HG02870 (cell line): ENCODE measurements at regions not wholly inside any gene's neighbourhood (a gene's known extent, or its start where the extent isn't known, plus 50 kb on each side); places are given as distances from the start of the nearest gene placed in this dataset.
"Not testable (repeated sequence)": the region's sequence is repeated elsewhere in the genome, so short reads cannot be mapped to it uniquely, and the experiment has no call there.

Experiments
- ATAC-seq: cut with Tn5 transposase; IDR thresholded peaks from one replicate; pipeline ENCODE4 v1.9.1; 2021; ENCODE audit warnings: mild to moderate bottlenecking, moderate library complexity; ENCODE audit not compliant: unreplicated experiment

GRCh38 chr1:213324859-213325258, 273.8 kb downstream of the RPS6KC1 start:
- ATAC-seq: no peak

GRCh38 chr1:213325482-213325881, 274.4 kb downstream of the RPS6KC1 start:
- ATAC-seq: no peak

GRCh38 chr1:213326281-213327016, 275.4 kb downstream of the RPS6KC1 start:
- no peak for ATAC-seq

DNA sequence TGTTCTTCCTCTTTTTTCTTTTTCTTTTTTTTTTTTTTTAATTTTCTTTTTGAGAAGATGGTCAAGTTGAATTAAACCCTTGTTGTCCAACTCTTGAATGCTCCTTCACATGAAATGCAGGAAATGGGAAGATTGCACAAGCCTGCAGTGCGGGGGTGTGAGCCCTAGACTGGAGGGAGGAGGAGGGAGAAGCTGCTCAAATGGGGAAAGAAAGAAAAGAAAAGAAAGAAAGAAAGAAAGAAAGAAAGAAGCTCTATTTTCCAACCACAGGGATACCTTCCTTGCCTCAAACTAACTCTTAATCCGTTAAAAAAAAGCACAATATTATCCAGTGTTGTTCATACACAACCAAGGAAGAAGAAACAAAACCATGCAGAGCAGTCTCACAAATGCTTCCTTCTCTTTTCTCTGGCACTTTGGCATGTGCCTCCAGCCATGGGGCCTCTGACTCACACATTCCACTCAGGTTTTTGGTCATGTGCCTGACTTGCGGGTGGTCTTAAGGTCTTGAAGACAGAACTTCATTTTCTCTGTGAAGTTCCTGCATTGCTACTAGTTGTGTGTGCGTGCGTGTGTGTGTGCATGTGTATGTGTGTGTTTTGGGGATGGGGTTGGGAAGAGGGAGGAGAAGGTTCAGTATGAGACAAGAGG, 276.1 kb downstream of the RPS6KC1 start:
- ATAC-seq: no peak

DNA sequence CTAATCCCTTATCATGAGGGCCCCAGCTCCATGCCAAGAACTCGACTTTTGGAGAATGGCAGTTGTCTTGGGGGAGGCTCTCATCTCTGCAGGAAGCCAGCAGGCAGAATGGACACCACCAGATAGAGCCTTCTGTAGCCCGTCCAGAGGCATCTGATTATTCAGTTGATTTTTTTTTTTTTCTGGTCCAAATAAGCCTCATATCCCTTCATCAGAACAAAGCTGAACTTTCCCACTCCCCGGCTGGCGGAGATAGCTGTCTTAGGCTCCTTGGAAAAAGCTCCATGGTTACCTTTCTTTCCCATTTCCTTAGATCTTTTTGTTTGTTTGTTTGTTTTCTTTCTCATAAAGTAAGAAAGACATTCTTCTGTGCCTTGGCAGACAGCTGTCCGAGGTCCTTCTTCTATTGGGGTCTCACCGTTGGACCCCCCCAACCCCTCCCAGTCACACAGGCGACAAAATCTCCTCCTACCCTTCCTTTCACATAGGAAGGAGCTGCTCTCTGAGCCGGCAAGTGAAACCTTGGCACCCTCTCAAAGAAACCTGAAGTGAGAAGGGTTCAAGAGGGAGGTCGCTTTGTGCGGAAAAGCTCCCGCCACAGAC, 278.5 kb downstream of the RPS6KC1 start:
- no peak for ATAC-seq

DNA sequence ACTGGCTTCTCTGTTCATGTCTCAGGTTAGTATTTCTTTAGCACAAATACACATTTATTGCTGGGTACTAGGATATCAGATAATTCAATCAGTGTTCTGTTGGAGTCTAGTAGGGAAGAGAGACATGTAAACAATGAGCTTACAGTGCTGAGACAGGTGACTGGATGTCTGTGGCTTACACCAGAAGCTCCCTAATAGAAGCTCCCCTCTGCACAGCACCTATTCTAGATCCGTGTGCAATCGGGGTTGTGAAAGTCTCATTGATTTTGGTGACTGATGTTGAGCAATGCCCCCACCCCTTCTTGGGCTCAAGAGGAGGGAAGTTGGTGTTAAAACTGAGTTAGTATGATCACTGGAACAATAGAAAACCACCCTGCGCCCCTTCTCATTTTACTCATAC, 279.2 kb downstream of the RPS6KC1 start:
- ATAC-seq: no peak

DNA sequence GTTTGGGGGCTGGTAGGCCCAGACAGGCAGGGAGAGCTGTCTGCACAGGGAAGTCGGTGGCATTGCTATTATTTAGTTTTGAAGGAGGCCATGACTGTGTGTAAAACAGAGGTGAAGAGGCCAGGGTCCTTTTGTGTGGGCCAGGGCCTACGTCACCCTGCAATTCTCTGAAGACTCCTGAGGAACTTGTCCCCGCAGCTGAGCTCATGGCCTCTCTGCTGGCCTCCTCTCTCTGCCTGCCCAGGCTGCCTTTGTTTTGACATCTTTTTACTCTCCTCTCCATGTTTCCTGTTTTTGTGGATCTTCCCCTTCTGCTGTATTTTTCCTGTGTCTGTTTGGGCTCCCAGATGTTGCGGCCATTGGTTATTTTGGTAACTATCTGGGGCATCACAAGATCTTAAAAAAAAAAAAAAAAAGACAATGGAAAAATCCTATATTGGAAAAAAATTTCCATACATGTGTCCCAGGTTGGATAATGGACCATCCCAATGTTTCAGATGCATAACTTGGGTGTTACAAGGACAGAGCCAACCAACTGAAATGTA, 280.7 kb downstream of the RPS6KC1 start:
- ATAC-seq: no peak

DNA sequence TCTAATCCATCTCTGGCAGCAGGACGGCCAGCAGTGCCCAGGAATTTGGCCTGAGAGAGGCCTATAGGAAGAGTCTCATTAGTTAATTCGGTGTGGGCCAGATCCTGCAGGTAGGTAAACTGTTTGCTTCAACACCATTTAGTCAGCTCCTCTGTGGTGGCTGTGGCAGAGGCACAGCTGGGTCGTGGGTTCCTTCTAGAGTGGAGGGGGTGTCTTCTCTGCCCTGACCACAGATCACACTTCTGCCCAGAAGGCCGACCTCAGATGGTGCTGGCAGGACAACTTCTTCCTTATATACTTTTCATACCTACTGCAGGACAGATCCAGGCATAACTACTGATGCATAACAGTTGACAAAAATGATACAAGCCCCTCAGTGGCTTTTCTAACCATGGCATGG, 281.4 kb downstream of the RPS6KC1 start:
- ATAC-seq: no peak

GRCh38 chr1:213333121-213333520, 282.1 kb downstream of the RPS6KC1 start:
- ATAC-seq: no peak

DNA sequence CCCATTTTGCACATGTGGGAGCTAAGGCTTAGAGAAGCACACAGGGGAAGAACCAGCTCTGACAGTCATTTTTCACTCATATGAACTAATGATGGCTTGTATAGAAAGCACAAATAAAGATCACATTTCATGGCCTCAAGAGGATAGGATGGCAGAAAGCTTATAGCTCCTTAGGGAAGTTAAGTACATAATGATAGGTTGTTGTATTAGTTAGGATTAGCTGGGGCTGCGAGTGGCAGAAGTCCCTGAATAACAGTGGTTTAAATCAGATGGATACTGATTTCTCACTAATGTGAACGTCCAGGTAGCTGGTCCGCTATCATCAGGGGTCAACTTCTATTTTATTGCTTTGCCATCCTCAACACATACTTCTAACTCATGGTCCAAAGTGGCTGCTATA, 284.0 kb downstream of the RPS6KC1 start:
- ATAC-seq: no peak

- no peak for ATAC-seq
Observed at GRCh38 chr1:213337025-213337678, 286.1 kb downstream of the RPS6KC1 start.

DNA sequence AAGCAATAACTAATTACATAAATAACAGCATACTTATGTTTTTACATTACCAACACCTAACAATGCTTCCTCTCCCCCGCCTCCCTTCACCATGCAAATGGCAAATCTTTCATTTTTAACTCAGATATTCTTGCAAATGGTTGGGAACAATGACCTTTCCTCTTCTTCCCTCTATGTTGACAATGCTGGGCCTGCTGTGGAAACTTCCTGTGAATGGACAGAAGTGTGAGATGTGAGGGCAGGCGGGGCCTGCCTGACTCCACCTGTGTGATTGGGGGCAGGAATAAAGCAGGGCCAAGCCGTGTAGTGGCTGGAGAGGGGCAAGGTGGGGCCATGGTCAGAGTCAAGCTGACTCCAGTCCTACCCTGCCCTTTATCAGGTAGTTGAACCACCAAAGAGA, 289.6 kb downstream of the RPS6KC1 start:
- no peak for ATAC-seq

DNA sequence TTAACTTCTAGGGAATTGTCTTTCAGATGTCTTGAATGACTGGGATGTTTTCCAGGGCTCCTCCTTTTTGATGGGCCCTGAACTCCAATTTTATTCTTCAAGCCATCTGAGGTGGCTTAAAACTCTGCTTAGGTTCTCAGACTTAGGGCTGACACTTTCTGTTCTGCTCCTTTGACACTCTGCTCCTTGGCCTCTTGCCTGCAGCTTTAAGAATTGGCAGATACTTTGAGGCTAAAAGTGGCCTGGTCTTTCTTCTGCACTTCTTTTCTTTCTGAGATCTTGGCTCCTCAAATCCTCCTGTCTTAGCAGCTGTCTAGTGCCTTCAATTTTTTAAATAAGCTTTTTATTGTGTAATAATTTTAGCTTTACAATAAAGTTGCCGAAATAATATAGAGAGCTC, 294.6 kb downstream of the RPS6KC1 start:
- ATAC-seq: no peak

- no peak for ATAC-seq
Observed at GRCh38 chr1:213357403-213357802, 306.4 kb downstream of the RPS6KC1 start.

DNA sequence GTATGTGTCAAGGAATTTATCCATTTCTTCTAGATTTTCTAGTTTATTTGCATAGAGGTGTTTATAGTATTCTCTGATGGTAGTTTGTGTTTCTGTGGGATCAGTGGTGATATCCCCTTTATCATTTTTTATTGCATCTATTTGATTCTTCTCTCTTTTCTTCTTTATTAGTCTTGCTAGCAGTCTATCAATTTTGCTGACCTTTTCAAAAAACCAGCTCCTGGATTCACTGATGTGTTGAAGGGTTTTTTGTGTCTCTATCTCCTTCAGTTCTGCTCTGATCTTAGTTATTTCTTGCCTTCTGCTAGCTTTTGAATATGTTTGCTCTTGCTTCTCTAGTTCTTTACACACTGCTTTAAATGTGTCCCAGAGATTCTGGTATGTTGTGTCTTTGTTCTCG, 307.3 kb downstream of the RPS6KC1 start:
- not testable (repeated sequence) for ATAC-seq

DNA sequence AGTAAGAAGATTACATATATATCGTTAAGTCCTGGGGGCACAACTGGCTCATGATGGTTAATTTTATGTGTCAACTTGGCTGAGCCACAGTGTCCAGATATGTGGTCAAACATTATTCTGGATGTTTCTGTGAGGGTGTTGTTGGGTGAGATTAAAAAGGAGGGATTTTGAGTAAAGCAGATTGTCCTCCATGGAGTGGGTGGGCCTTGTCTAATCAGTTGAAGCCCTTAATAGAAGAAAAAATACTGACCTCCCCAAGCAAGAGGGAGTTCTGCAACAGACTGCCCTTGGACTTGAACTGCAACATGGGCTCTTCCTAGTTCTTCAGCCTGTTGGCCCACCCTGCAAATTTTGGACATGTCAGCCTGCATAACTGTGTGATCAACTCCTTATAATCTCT, 311.6 kb downstream of the RPS6KC1 start:
- ATAC-seq: no peak

DNA sequence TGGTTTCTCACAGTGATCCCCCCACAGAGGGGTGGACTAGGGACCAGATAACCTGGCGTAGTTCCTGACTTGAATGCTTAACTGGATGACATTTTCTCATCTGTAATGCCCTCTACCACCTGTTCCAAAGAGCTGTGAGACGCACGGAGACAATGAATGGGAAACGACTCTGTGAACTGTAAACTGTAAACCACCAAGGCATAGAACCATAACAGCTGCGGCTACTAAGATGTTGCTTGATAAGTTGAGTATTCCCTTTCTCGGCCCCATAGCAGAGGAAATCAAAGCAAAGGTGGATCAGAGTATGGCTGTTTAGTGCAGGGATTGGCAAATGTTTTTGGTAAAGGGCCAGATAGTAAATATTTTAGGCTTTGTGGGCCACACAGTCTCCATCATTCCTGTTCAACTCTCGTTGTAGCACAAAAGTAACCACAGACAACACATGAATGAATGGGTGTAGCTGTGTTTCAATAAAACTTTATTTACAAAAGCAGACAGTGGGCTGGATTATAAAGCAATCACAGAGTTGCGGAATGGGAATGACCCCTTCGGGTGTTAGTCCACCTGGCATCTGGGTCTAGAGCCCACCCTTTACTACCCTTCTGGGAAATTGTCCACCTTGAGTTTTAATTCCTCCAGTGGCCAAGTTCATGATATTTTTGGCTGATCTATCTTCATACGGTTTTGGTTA, 315.2 kb downstream of the RPS6KC1 start:
- no peak for ATAC-seq

- no peak for ATAC-seq
Observed at GRCh38 chr1:213369465-213369864, 318.4 kb downstream of the RPS6KC1 start.

- no peak for ATAC-seq
Observed at GRCh38 chr1:213370523-213370922, 319.5 kb downstream of the RPS6KC1 start.

DNA sequence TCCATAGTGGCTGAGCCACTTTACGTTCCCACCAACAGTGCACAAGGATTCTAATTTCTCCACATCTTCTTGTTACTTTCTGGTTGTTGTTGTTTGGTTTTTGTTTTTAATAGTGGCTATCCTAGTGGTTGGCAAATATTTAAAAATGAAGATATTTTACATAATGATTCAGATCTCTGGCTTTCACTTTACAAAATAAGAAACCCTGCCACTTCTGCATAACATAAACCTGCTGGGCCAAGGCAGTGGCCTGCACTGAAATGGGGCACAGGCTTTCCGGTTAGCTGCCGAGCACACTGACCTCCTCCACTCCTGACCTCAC, 320.4 kb downstream of the RPS6KC1 start:
- ATAC-seq: no peak
